IMR-90 (cell line): ENCODE measurements at regions not wholly inside any gene's neighbourhood (a gene's known extent, or its start where the extent isn't known, plus 50 kb on each side); places are given as distances from the start of the nearest gene placed in this dataset.

Experiments
- ATAC-seq: fragments of 200-7000 bp; cut with Tn5 transposase; 2 replicates; pipeline ENCODE4 v1.9.1; 2020; ENCODE audit warnings: low read depth, mild to moderate bottlenecking, moderate library complexity
- BruUV-seq: library from RNA; stranded (reverse); fragments of 400-500 nt; replicated peaks from 2 replicates; lab custom pipeline; 2021; lab: Mats Ljungman, UMichigan
- CTCF ChIA-PET: fragments of 300-600 bp; formaldehyde crosslinking; extraction: SDS; loops from one replicate; lab custom pipeline; 2021; ENCODE audit warnings: antibody characterized with exemption; lab: Yijun Ruan, JAX
- POLR2A ChIA-PET: fragments of 300-600 bp; sonication (Branson Sonifier 250); formaldehyde crosslinking; loops from one replicate; lab custom pipeline; 2022; ENCODE audit warnings: antibody characterized with exemption; ENCODE audit not compliant: unreplicated experiment; lab: Charles Lee
- DNase-seq: peaks from one replicate; pipeline ENCODE4 v3.0.0; 2013
- H2AFZ ChIP-seq: replicated peaks from 2 replicates; pipeline ENCODE3; 2013; ENCODE audit warnings: low read length, mild to moderate bottlenecking; ENCODE audit not compliant: poor library complexity
- H2AK5ac ChIP-seq: 2 replicates; pipeline ENCODE4 v1.6.1; 2013; ENCODE audit warnings: low read depth, low read length, inconsistent platforms
- H2AK9ac ChIP-seq: replicated peaks from 2 replicates; pipeline ENCODE3; 2013; ENCODE audit warnings: mild to moderate bottlenecking, low read depth, low read length, moderate library complexity; ENCODE audit not compliant: poor library complexity
- H2BK120ac ChIP-seq: 2 replicates; pipeline ENCODE4 v1.6.1; 2013; ENCODE audit warnings: low read depth, low read length, inconsistent platforms
- H2BK15ac ChIP-seq: 3 replicates; pipeline ENCODE4 v1.6.1; 2013; ENCODE audit warnings: low read depth, low read length, inconsistent platforms
- H2BK20ac ChIP-seq: 2 replicates; pipeline ENCODE4 v1.6.1; 2013; ENCODE audit warnings: low read depth, mild to moderate bottlenecking, inconsistent platforms, low read length, moderate library complexity
- H2BK5ac ChIP-seq: 2 replicates; pipeline ENCODE4 v1.6.1; 2013; ENCODE audit warnings: mild to moderate bottlenecking, low read depth, low read length, inconsistent platforms; ENCODE audit not compliant: poor library complexity, severe bottlenecking
- H3K14ac ChIP-seq: replicated peaks from 2 replicates; pipeline ENCODE4 v1.6.1; 2013; ENCODE audit warnings: low read depth, low read length, inconsistent platforms
- H3K18ac ChIP-seq: 2 replicates; pipeline ENCODE4 v1.6.1; 2013; ENCODE audit warnings: low read depth, low read length, control low read depth
- H3K23ac ChIP-seq: 2 replicates; pipeline ENCODE4 v1.6.1; 2013; ENCODE audit warnings: low read depth, low read length, inconsistent platforms
- H3K27ac ChIP-seq: 2 replicates; pipeline ENCODE4 v1.5.1; 2013; ENCODE audit warnings: mild to moderate bottlenecking, control low read depth, low read length; ENCODE audit not compliant: insufficient read depth
- H3K27me3 ChIP-seq: 2 replicates; pipeline ENCODE4 v1.6.1; 2013; ENCODE audit warnings: low read length; ENCODE audit not compliant: control insufficient read depth, insufficient read depth
- H3K36me3 ChIP-seq: 2 replicates; pipeline ENCODE4 v1.6.1; 2013; ENCODE audit warnings: low read length, mixed read lengths; ENCODE audit not compliant: control insufficient read depth, insufficient read depth
- H3K4ac ChIP-seq: 2 replicates; pipeline ENCODE4 v1.6.1; 2013; ENCODE audit warnings: low read depth, low read length, inconsistent platforms
- H3K4me1 ChIP-seq: 2 replicates; pipeline ENCODE4 v1.6.1; 2013; ENCODE audit warnings: low read length, mixed read lengths; ENCODE audit not compliant: control insufficient read depth, insufficient read depth
- H3K4me2 ChIP-seq: 2 replicates; pipeline ENCODE4 v1.6.1; 2013; ENCODE audit warnings: low read depth, mild to moderate bottlenecking, control low read depth, low read length, moderate library complexity
- H3K4me3 ChIP-seq: 2 replicates; pipeline ENCODE4 v1.5.1; 2013; ENCODE audit warnings: low read depth, mild to moderate bottlenecking, control low read depth, low read length, moderate library complexity; ENCODE audit not compliant: insufficient read depth
- H3K56ac ChIP-seq: 2 replicates; pipeline ENCODE4 v1.6.1; 2013; ENCODE audit warnings: low read length, inconsistent platforms; ENCODE audit not compliant: insufficient read depth; ENCODE audit errors: extremely low read depth
- H3K79me1 ChIP-seq, 2 experiments: 2 replicates each; pipeline ENCODE4 v1.6.1; 2013; ENCODE audit warnings: low read length in 2 of 2, inconsistent platforms in 1 of 2, low read depth in 1 of 2
- H3K9ac ChIP-seq: 2 replicates; pipeline ENCODE4 v1.6.1; 2013; ENCODE audit warnings: low read depth, low read length, control low read depth
- H3K9me1 ChIP-seq: 2 replicates; pipeline ENCODE4 v1.6.1; 2013; ENCODE audit warnings: low read length, inconsistent platforms; ENCODE audit not compliant: insufficient read depth
- H3K9me3 ChIP-seq: 2 replicates; pipeline ENCODE4 v1.6.1; 2013; ENCODE audit warnings: low read length; ENCODE audit not compliant: control insufficient read depth, insufficient read depth
- H4K20me1 ChIP-seq: 2 replicates; pipeline ENCODE4 v1.6.1; 2013; ENCODE audit warnings: low read length, inconsistent platforms; ENCODE audit not compliant: insufficient read depth
- H4K5ac ChIP-seq: 2 replicates; pipeline ENCODE4 v1.6.1; 2013; ENCODE audit warnings: mild to moderate bottlenecking, low read depth, low read length, control low read depth
- H4K8ac ChIP-seq, 2 experiments: 2 replicates each; pipeline ENCODE4 v1.6.1; 2013; ENCODE audit warnings: low read depth in 2 of 2, low read length in 2 of 2, control low read depth in 1 of 2, inconsistent platforms in 1 of 2
- H4K91ac ChIP-seq: 2 replicates; pipeline ENCODE4 v1.6.1; 2013; ENCODE audit warnings: low read depth, low read length, inconsistent platforms; ENCODE audit not compliant: insufficient read depth
- BHLHE40 ChIP-seq: fragments of 150-350 bp; IDR thresholded peaks from 2 replicates; pipeline ENCODE4 v1.6.1; 2016; ENCODE audit warnings: mild to moderate bottlenecking, low read depth, low read length
- CEBPB ChIP-seq: IDR thresholded peaks from 2 replicates; pipeline ENCODE4 v1.6.1; 2012; ENCODE audit warnings: low read depth, low read length, improper control_type of control experiment
- FOS ChIP-seq: fragments of 150-350 bp; IDR thresholded peaks from 2 replicates; pipeline ENCODE4 v1.6.1; 2016; ENCODE audit warnings: low read depth, low read length
- POLR2A ChIP-seq: IDR thresholded peaks from 2 replicates; pipeline ENCODE4 v1.6.1; 2012; ENCODE audit warnings: mild to moderate bottlenecking, low read depth, low read length
- RAD21 ChIP-seq: IDR thresholded peaks from 2 replicates; pipeline ENCODE4 v1.6.1; 2012; ENCODE audit warnings: low read length, improper control_type of control experiment
- RCOR1 ChIP-seq: IDR thresholded peaks from 2 replicates; pipeline ENCODE4 v1.6.1; 2012; ENCODE audit warnings: mild to moderate bottlenecking, low read length, improper control_type of control experiment; ENCODE audit not compliant: insufficient replicate concordance
- SMC3 ChIP-seq: fragments of 150-350 bp; IDR thresholded peaks from 2 replicates; pipeline ENCODE4 v1.6.1; 2016; ENCODE audit warnings: low read depth, mild to moderate bottlenecking, antibody characterized with exemption, low read length, moderate library complexity
- WGBS, 2 experiments: methylation state at CpG; one replicate each; pipeline versions ENCODE4 v1.1.5 to v1.1.7; 2013; ENCODE audit warnings: missing lambda C conversion rate in 2 of 2; ENCODE audit not compliant: insufficient read length in 1 of 2; ENCODE audit errors: extremely low coverage in 2 of 2; 5-methylcytosine and 5-hydroxymethylcytosine counted together
- dilution Hi-C: fragments of 300-500 bp; cut with HindIII; formaldehyde crosslinking; loops from one replicate; pipeline ENCODE4 v1.14.3; 2018; ENCODE audit warnings: low sequenced_read_pairs; ENCODE audit not compliant: unreplicated experiment
- in situ Hi-C: fragments of 300-500 bp; cut with MboI; formaldehyde crosslinking; loops from 3 replicates; pipeline ENCODE4 v1.14.3; 2019; ENCODE audit warnings: low sequenced_read_pairs, inconsistent platforms, mixed read lengths
- intact Hi-C: fragments of 100-400 bp; cut with micrococcal nuclease; formaldehyde crosslinking; loops from 2 replicates; pipeline ENCODE4 v1.10.0; 2022

GRCh38 chr9:99353408-99353807, 131.3 kb downstream of the SEC61B start:
- peak overlapping the region; percentile 99 for H3K4ac ChIP-seq
- H3K27ac ChIP-seq: peak overlapping the region; percentile 51; the same call in 1 of the 2 replicates
- in situ Hi-C loops (no loop called here), dilution Hi-C loops (no loop called here), intact Hi-C loops (no loop called here)
- peak overlapping the region; percentile 95 for H2BK20ac ChIP-seq
- peak overlapping the region; percentile 15; the same call in 1 of the 2 replicates for H3K18ac ChIP-seq
- POLR2A ChIA-PET: interaction anchor here (0.6 kb wide), 1 partner anchor 1074 kb away, joined by 5 read pairs; the partner anchor contains the start of gene MSANTD3
- 0 out of 2 replicates have a peak overlapping the region, but pooled peaks have one; percentile 28 for H3K56ac ChIP-seq
- peak overlapping the region; percentile 1 for H2AFZ ChIP-seq
- H3K9me1 ChIP-seq: peaks cover 6% of the 10 kb centered on the region
- no peak overlapping the region; the same call in 1 of the 2 replicates for H3K23ac ChIP-seq
- no peak overlapping the region for H3K9ac ChIP-seq
- H4K91ac ChIP-seq: peak overlapping the region; percentile 93; the same call in 1 of the 2 replicates
- H2BK120ac ChIP-seq: peak overlapping the region; percentile 96
- no TSS peak for BruUV-seq
- H3K36me3 ChIP-seq: no peaks in the 10 kb centered on the region
- H2AK9ac ChIP-seq: peak overlapping the region; percentile 88
- H3K4me3 ChIP-seq: no peak overlapping the region
- TF ChIP-seq FOS (peak; percentile 95), POLR2A (no peak), SMC3 (0 out of 2 replicates have a peak, but pooled peaks have one; percentile 12), RAD21 (no peak), BHLHE40 (peak; percentile 88), RCOR1 (peak; percentile 89), CEBPB (peak; percentile 99)
- H4K8ac ChIP-seq: peak overlapping the region in 1 of 2 experiments; percentile 76; a peak in 2 of 4 replicates
- WGBS, 2 experiments: no CpG with 5 or more reads among the region's 5 CpGs
- peaks cover 15% of the 10 kb centered on the region for H3K4me1 ChIP-seq
- DNase-seq (peak; percentile 98), ATAC-seq (peak; percentile 86)
- H3K9me3 ChIP-seq: no peaks in the 10 kb centered on the region
- H3K79me1 ChIP-seq: no peaks in the 10 kb centered on the region; a peak in 1 of 4 replicates
- no peak overlapping the region for H4K5ac ChIP-seq
- H2BK5ac ChIP-seq: peak overlapping the region; percentile 28
- CTCF ChIA-PET: no interaction called here
- H3K4me2 ChIP-seq: peak overlapping the region; percentile 19; the same call in 1 of the 2 replicates
- peak overlapping the region; percentile 93; the same call in 2 of the 3 replicates for H2BK15ac ChIP-seq
- H3K14ac ChIP-seq: peak overlapping the region; percentile 11; the same call in 1 of the 2 replicates
- H3K27me3 ChIP-seq: no peaks in the 10 kb centered on the region
- H2AK5ac ChIP-seq: peak overlapping the region; percentile 98; the same call in 1 of the 2 replicates
- H4K20me1 ChIP-seq: no peaks in the 10 kb centered on the region
